H1 (cell line): ENCODE measurements at regions not wholly inside any gene's neighbourhood (a gene's known extent, or its start where the extent isn't known, plus 50 kb on each side); places are given as distances from the start of the nearest gene placed in this dataset.

Experiments
- EGR1 ChIP-seq: IDR thresholded peaks from 2 replicates; pipeline ENCODE4 v1.6.1; 2011; ENCODE audit warnings: low read depth, low read length, borderline replicate concordance
- EZH2 ChIP-seq: fragments of 200-600 bp; sonication (generic); IDR thresholded peaks from 2 replicates; pipeline ENCODE4 v1.7.1; 2012; ENCODE audit warnings: low read depth, mild to moderate bottlenecking, moderate library complexity, low read length, inconsistent platforms; ENCODE audit not compliant: severe bottlenecking
- FOSL1 ChIP-seq: IDR thresholded peaks from 2 replicates; pipeline ENCODE4 v1.6.1; 2011; ENCODE audit warnings: mild to moderate bottlenecking, low read depth, low read length, moderate library complexity; ENCODE audit not compliant: insufficient read depth
- POLR2A ChIP-seq, 2 experiments: IDR thresholded peaks; 1 replicate in 1 of 2; 2 replicates in 1 of 2; pipeline ENCODE4 v1.6.1; 2011; ENCODE audit warnings: low read depth in 2 of 2, low read length in 2 of 2, mild to moderate bottlenecking in 2 of 2; ENCODE audit errors: control extremely low read depth in 1 of 2
- POLR2AphosphoS5 ChIP-seq: IDR thresholded peaks from 2 replicates; pipeline ENCODE4 v1.6.1; 2011; ENCODE audit warnings: low read depth, low read length
- TEAD4 ChIP-seq: IDR thresholded peaks from 2 replicates; pipeline ENCODE4 v1.6.1; 2012; ENCODE audit warnings: low read depth, low read length, inconsistent platforms, mixed read lengths
- TF ChIP-seq, protein P1 (sequence below): fragments of 300-600 bp; sonication (generic); IDR thresholded peaks from 2 replicates; pipeline ENCODE4 v1.7.1; 2012; ENCODE audit warnings: low read length, moderate library complexity, mild to moderate bottlenecking, inconsistent platforms; ENCODE audit not compliant: insufficient replicate concordance
- TF ChIP-seq, protein P2 (sequence below), 3 experiments: IDR thresholded peaks; 1 replicate in 2 of 3; 2 replicates in 1 of 3; pipeline versions ENCODE4 v1.5.1 to v1.6.1; 2011; ENCODE audit warnings: low read length in 3 of 3, mild to moderate bottlenecking in 3 of 3, inconsistent platforms in 2 of 3, low read depth in 1 of 3, moderate library complexity in 1 of 3; ENCODE audit not compliant: insufficient read depth in 1 of 3; ENCODE audit errors: control extremely low read depth in 1 of 3

DNA sequence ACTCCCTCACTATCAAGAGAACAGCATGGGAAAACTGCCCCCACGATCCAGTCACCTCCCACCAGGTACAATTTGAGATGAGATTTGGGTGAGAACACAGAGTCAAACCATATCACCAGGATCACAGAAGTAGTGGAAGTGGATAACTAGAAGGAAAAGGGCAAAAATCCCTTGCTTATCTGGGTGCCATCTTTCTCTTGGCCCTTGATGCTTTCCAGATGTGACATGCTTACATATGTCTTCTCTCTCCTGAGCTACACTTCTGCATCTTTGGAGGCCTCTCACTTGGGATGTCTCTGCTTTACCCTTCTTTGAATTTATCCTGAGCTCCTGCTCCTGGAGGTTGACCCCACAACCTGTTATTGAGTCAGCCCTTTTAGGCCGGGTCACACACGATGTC is 57.6 kb upstream of the APOBEC4 start:
- TF ChIP-seq, protein P1, sequence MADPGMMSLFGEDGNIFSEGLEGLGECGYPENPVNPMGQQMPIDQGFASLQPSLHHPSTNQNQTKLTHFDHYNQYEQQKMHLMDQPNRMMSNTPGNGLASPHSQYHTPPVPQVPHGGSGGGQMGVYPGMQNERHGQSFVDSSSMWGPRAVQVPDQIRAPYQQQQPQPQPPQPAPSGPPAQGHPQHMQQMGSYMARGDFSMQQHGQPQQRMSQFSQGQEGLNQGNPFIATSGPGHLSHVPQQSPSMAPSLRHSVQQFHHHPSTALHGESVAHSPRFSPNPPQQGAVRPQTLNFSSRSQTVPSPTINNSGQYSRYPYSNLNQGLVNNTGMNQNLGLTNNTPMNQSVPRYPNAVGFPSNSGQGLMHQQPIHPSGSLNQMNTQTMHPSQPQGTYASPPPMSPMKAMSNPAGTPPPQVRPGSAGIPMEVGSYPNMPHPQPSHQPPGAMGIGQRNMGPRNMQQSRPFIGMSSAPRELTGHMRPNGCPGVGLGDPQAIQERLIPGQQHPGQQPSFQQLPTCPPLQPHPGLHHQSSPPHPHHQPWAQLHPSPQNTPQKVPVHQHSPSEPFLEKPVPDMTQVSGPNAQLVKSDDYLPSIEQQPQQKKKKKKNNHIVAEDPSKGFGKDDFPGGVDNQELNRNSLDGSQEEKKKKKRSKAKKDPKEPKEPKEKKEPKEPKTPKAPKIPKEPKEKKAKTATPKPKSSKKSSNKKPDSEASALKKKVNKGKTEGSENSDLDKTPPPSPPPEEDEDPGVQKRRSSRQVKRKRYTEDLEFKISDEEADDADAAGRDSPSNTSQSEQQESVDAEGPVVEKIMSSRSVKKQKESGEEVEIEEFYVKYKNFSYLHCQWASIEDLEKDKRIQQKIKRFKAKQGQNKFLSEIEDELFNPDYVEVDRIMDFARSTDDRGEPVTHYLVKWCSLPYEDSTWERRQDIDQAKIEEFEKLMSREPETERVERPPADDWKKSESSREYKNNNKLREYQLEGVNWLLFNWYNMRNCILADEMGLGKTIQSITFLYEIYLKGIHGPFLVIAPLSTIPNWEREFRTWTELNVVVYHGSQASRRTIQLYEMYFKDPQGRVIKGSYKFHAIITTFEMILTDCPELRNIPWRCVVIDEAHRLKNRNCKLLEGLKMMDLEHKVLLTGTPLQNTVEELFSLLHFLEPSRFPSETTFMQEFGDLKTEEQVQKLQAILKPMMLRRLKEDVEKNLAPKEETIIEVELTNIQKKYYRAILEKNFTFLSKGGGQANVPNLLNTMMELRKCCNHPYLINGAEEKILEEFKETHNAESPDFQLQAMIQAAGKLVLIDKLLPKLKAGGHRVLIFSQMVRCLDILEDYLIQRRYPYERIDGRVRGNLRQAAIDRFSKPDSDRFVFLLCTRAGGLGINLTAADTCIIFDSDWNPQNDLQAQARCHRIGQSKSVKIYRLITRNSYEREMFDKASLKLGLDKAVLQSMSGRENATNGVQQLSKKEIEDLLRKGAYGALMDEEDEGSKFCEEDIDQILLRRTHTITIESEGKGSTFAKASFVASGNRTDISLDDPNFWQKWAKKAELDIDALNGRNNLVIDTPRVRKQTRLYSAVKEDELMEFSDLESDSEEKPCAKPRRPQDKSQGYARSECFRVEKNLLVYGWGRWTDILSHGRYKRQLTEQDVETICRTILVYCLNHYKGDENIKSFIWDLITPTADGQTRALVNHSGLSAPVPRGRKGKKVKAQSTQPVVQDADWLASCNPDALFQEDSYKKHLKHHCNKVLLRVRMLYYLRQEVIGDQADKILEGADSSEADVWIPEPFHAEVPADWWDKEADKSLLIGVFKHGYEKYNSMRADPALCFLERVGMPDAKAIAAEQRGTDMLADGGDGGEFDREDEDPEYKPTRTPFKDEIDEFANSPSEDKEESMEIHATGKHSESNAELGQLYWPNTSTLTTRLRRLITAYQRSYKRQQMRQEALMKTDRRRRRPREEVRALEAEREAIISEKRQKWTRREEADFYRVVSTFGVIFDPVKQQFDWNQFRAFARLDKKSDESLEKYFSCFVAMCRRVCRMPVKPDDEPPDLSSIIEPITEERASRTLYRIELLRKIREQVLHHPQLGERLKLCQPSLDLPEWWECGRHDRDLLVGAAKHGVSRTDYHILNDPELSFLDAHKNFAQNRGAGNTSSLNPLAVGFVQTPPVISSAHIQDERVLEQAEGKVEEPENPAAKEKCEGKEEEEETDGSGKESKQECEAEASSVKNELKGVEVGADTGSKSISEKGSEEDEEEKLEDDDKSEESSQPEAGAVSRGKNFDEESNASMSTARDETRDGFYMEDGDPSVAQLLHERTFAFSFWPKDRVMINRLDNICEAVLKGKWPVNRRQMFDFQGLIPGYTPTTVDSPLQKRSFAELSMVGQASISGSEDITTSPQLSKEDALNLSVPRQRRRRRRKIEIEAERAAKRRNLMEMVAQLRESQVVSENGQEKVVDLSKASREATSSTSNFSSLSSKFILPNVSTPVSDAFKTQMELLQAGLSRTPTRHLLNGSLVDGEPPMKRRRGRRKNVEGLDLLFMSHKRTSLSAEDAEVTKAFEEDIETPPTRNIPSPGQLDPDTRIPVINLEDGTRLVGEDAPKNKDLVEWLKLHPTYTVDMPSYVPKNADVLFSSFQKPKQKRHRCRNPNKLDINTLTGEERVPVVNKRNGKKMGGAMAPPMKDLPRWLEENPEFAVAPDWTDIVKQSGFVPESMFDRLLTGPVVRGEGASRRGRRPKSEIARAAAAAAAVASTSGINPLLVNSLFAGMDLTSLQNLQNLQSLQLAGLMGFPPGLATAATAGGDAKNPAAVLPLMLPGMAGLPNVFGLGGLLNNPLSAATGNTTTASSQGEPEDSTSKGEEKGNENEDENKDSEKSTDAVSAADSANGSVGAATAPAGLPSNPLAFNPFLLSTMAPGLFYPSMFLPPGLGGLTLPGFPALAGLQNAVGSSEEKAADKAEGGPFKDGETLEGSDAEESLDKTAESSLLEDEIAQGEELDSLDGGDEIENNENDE, result no peak
- TF ChIP-seq, protein P2, sequence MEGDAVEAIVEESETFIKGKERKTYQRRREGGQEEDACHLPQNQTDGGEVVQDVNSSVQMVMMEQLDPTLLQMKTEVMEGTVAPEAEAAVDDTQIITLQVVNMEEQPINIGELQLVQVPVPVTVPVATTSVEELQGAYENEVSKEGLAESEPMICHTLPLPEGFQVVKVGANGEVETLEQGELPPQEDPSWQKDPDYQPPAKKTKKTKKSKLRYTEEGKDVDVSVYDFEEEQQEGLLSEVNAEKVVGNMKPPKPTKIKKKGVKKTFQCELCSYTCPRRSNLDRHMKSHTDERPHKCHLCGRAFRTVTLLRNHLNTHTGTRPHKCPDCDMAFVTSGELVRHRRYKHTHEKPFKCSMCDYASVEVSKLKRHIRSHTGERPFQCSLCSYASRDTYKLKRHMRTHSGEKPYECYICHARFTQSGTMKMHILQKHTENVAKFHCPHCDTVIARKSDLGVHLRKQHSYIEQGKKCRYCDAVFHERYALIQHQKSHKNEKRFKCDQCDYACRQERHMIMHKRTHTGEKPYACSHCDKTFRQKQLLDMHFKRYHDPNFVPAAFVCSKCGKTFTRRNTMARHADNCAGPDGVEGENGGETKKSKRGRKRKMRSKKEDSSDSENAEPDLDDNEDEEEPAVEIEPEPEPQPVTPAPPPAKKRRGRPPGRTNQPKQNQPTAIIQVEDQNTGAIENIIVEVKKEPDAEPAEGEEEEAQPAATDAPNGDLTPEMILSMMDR (IDR thresholded peaks at IDR 0.05; ENCODE audit: control extremely low read depth in 1 of 3, insufficient read depth in 1 of 3, low read depth in 1 of 3, low read length in 3 of 3), result no peak
- TF ChIP-seq FOSL1, result no peak
- no peak for TF ChIP-seq EZH2
- TF ChIP-seq TEAD4, result no peak
- TF ChIP-seq POLR2A (IDR thresholded peaks at IDR 0.05; ENCODE audit: control extremely low read depth in 1 of 2, low read depth in 2 of 2, low read length in 2 of 2), result no peak
- no peak for TF ChIP-seq POLR2AphosphoS5
- no peak for TF ChIP-seq EGR1
